ENCODE measurements at regions not wholly inside any gene's neighbourhood (a gene's known extent, or its start where the extent isn't known, plus 50 kb on each side); places are given as distances from the start of the nearest gene placed in this dataset.
"Not testable (repeated sequence)": the region's sequence is repeated elsewhere in the genome, so short reads cannot be mapped to it uniquely, and the experiment has no call there.

DNA sequence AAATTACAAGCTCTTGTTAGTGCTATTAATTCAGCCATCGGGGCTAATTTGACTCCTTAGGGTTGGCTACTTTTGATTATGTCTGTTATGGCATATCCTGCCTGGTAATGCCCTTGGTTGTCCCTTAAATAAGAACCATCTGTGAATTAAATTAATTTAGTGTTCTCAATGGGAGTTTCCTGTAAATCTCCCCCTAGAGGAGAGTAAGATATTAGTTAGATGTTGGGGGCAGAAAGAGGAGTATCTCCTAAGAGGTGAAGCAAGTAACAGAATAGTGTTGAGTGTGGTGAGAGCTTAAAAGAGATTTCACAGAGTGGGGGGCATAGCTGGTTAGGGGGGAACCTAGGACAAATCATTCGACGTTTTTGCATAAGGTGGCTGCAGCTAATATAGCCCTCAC lies 1126.9 kb downstream of the JRKL start:
- DNase-seq (ENCODE audit: insufficient read length, low spot score) (no peak), FAIRE-seq (no peak)
- TF ChIP-seq POLR2A (IDR thresholded peaks at IDR 0.05; ENCODE audit: low read depth, low read length), result no peak

DNA sequence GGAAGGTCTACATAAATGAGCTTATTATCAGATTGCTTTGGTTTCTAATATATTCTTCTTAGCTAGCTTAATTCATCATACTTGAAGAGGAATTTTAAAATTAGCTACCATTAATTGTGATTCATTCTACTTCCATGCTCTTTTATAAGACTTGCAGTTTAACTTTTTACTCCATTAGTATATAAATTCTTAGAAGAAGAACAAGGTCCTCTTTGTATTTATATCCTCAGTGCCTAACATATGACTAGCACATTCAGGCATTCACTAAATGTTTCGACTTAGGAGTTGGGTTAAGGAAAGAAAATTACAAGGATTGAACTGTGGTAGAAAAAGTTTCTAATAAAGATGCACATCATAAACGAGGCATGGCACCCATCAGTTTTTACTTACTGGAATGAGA lies 1135.5 kb downstream of the JRKL start:
- no peak for TF ChIP-seq POLR2A (IDR thresholded peaks at IDR 0.05; ENCODE audit: low read depth, low read length)
- FAIRE-seq (no peak), DNase-seq (ENCODE audit: insufficient read length, low spot score) (no peak)

DNA sequence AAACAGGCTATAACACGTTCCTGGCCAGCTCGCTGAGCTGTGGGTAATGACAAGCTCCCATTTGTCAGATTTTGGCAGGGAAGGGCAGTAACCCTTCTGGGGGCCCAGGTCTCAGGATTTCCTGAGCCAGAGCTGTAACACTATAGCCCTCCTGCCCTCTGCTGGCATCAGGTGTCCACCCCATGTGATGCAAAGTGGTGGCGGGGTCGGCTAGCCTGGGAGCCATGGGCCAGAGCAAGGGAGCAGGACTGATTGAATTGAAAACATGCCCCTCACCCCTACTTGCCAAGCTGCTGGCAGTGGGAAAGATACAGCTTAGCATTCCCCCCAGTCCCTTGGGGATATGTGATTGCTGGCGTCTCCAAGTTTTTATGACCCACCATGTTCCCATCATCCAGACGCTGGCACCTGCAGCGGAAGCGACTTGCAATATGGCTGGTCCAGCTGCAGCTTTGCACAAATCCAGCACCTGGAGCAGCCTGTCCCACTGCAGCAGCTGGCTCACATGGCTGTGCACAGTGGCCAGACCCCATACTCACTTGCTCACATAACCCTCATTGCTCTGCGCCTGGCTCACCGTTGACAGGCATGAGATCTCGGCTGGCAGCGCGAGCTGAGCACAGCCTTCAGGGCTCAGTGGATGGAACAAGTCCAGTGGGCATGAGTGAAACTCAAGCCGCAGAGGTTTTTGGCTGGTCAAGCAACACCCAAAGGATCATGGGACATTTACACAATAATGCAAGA lies 1147.8 kb downstream of the JRKL start:
- DNase-seq (ENCODE audit: insufficient read length, low spot score), result no peak
- FAIRE-seq, result no peak
- TF ChIP-seq POLR2A (IDR thresholded peaks at IDR 0.05; ENCODE audit: low read depth, low read length), result no peak

DNA sequence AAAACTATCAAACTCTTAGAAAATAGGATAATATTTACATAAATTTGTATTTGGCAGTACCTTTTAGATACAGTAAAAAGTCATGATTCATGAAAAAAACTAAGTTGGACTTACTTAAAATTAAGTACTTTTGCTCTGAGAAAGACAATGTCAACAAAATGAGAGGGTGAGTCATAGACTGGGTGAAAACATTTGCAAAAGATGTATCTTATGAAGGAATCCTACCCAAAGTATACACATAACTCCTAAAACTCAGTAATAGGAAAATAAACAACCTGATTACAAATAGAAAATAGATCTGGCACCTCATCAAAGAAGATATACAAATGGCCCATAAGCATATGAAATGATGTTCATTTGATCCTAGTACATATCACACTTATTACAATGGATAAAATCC lies 1154.6 kb downstream of the JRKL start:
- TF ChIP-seq POLR2A (IDR thresholded peaks at IDR 0.05; ENCODE audit: low read depth, low read length), result no peak
- FAIRE-seq, result no peak
- no peak for DNase-seq (ENCODE audit: insufficient read length, low spot score)

DNA sequence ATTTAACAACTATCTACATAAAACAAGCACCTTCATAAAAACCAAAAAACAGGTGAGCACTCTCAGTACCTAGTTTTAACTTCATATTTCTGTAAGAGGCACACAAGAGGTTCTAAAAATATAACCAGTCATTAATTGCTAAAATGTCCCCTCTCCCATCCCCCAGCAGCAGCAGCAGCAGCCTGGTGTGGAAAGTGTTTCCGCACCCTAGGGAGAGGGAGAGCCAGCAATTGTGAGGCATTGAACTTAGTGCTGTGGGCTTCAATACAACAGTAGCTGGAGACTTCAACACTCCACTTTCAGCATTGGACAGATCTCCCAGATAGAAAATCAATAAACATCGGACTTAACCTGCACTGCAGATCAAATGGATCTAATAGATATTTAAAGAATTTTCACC lies 1158.5 kb downstream of the JRKL start:
- FAIRE-seq (no peak), DNase-seq (ENCODE audit: insufficient read length, low spot score) (no peak)
- TF ChIP-seq POLR2A (IDR thresholded peaks at IDR 0.05; ENCODE audit: low read depth, low read length), result no peak

DNA sequence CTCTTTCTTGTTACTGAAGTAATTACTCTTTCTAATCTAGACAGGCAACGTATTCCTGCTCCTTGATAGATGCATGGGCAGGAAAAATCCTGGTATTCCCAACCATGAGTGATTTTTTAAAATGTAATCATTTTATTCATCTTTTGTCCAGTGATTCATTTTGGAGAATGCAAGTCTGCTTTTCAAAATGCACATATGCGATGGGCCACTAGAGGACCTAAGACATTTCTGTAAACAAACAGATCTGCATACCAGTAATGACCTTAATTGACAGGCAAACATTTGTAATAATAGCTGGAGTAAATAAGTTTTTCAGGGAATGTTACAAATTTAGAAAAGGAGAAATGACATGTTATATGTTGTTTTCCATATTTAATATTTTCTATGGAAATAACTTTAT lies 1167.6 kb downstream of the JRKL start:
- DNase-seq (ENCODE audit: insufficient read length, low spot score), result no peak
- no peak for FAIRE-seq

DNA sequence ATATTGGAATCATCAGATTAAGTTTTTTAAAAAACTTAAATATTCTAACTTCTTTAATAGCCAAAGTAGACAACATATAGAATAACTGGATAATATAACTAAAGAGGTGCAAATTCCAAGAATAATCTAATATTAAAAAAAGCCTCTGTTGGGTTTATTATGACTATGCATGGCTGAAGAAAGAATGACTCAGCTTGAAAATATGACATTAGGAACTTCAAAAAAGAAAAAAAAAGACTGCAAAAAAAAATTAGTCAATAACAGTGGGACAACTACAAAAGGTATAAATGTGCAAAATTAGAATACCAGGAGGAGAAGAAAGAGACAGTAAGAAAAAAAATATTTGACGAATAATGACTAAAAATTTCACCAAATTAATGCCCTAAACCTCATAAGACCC lies 1178.0 kb downstream of the JRKL start:
- TF ChIP-seq POLR2A (IDR thresholded peaks at IDR 0.05; ENCODE audit: low read depth, low read length), result no peak
- FAIRE-seq, result no peak
- no peak for DNase-seq (ENCODE audit: insufficient read length, low spot score)

More for the DNA sequence above, 1167.6 kb downstream of the JRKL start:
- no peak for TF ChIP-seq POLR2A (IDR thresholded peaks at IDR 0.05; ENCODE audit: low read depth, low read length)

GRCh38 chr11:97570636-97571035 lies 1180.8 kb downstream of the JRKL start:
- DNase-seq (ENCODE audit: insufficient read length, low spot score), result no peak
- TF ChIP-seq POLR2A (IDR thresholded peaks at IDR 0.05; ENCODE audit: low read depth, low read length), result no peak
- no peak for FAIRE-seq

GRCh38 chr11:97573771-97574170 lies 1184.0 kb downstream of the JRKL start:
- DNase-seq (ENCODE audit: insufficient read length, low spot score); FAIRE-seq: not testable (repeated sequence)

DNA sequence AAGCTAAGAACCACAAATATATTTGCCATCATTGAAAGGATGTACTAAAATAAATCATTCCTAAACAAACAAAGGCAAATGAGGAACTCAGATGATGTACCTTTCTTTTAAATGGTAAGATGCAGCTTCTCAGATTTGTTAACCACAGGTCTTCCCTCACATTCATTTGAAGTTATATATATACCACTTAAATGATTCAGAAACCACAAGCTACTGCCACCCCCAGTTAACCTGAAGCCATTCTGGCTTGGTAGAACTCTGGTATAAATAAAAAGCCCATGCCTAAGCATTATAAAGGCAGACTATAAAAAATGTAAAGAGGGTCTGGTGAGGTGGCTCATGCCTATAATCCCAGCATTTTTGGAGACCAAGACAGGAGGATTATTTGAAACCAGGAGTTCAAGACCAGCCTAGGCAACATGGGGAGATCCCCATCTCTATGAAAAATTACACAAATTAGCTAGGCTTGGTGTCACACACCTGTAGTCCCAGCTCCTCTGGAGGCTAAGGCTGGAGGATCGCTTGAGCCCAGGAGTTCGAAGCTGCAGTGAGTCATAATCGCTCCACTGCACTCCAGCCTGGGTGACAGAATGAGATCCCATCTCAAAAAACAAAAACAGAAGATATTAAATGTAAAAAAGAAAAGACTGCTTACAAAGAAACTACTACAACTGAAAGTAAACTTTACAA lies 1185.3 kb downstream of the JRKL start:
- DNase-seq (ENCODE audit: insufficient read length, low spot score), result no peak

DNA sequence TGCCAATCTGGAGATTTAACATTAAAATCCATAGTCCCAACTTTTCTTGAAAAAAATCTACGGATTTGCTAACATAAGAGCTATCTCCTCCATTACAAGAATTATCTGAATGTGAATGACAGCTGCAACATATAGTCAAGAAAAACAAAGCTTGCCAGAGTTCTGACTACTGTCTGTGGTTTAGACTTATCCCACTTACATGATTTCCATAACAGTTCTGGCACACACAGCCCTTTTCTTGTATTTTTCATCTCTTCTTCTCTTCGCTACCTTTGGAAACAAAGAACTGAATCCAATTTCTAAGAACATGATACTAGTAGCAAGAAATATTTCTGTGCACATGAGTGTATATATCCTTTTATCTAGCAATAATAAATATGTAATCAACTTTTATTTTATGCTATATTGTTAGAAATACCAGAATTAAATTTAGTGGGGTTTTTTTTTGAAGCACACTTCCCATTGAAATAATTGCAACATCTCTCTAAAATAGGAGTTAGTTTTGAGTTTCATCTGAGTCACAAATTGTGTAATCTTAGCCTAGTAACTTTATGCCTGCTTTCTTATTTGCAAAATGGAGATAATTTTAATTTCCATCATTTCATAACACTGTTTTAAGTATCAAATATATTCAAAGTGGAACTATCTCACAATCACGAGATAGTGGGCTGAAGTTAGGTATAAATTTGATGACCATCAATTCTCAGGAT lies 1217.6 kb downstream of the JRKL start:
- DNase-seq (ENCODE audit: insufficient read length, low spot score) (no peak), FAIRE-seq (no peak)
- no peak for TF ChIP-seq POLR2A (IDR thresholded peaks at IDR 0.05; ENCODE audit: low read depth, low read length)

More for the DNA sequence above, 1185.3 kb downstream of the JRKL start:
- TF ChIP-seq POLR2A (IDR thresholded peaks at IDR 0.05; ENCODE audit: low read depth, low read length), result no peak
- no peak for FAIRE-seq

DNA sequence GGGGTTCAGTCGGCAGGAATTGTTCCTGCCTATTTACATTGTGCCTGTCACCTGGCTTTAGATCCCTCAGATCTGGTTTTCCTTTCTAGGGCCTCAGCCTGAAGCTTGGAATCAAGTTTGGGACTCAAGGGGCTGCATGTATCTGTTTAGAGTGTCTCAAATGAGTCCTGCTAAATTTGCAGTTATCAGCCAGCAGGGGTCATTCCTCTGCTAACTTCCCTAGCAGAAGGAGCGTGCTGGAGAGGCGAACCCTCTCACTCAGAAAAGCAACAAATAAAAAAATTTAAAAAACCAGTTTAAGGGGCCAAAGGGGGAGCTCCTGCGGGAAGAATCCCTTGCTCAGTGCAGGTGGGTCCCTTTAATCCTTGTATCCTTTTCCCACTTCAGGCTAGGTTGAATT lies 1220.2 kb downstream of the JRKL start:
- DNase-seq (ENCODE audit: insufficient read length, low spot score) (no peak), FAIRE-seq (no peak)
- TF ChIP-seq POLR2A (IDR thresholded peaks at IDR 0.05; ENCODE audit: low read depth, low read length), result no peak

DNA sequence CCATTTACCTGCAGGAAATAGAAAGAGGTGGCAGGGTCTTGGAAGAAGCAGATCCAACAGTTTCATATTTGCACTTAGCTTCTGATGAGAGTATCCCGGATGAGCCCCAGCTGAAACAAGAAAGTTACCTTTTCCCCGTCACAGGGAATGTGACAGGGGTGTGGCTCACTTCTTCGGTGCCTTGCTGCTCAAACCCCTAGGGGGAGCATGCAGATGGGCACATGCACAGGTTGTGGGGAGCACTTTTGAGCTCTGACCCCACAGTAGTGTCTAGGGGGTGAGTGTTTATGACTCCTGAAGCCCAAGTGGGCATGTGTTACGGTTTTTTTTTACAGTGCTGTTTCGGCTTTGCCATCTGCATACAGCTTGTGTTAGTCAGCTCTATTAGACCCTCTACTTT lies 1221.0 kb downstream of the JRKL start:
- DNase-seq (ENCODE audit: insufficient read length, low spot score), result no peak
- FAIRE-seq, result no peak
- TF ChIP-seq POLR2A (IDR thresholded peaks at IDR 0.05; ENCODE audit: low read depth, low read length), result no peak

DNA sequence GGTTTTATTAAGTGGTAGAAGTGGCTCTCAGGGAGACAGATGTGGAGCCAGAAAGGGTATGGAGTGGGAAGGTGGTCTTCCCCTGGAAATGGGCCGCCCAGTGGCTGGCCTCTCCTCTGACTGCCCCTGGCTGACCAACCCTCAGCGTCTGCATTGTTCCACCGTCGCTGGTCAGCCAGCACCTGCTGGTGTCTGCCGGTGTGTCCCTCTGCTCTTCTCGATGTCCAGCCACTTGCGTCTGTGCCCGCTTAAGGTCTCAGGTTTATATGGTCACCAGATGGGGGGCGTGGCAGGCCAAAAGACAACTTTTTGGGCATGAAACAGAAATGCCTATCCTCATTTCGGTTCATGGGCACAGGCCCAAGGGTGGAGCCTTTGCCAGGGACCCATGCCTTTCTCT lies 1221.5 kb downstream of the JRKL start:
- DNase-seq (ENCODE audit: insufficient read length, low spot score) (no peak), FAIRE-seq (no peak)
- no peak for TF ChIP-seq POLR2A (IDR thresholded peaks at IDR 0.05; ENCODE audit: low read depth, low read length)

DNA sequence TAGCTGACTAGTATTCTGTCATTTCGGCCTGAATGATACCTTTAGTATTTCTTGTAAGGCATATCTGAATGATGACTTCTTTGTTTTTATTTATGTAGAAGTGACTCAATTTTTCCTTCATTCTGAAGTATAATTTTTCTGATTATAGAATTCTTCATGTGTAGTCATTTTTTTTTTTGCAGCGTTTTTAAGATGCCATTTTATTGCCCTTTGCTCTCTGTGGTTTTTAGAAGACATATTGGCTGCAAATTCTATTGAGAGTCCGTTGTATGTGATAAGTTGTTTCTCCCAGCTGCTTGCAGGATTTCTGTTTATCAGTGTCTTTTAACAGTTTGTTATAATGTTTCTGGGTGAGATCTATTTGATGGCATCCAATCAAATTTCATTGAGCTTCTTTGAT lies 1224.8 kb downstream of the JRKL start:
- no peak for TF ChIP-seq POLR2A (IDR thresholded peaks at IDR 0.05; ENCODE audit: low read depth, low read length)
- DNase-seq (ENCODE audit: insufficient read length, low spot score) (no peak), FAIRE-seq (no peak)
